Mesenchymal stem cell (in vitro differentiated cells and primary cell): ENCODE measurements at regions not wholly inside any gene's neighbourhood (a gene's known extent, or its start where the extent isn't known, plus 50 kb on each side); places are given as distances from the start of the nearest gene placed in this dataset.

ENCODE experiments used
- DNase-seq: peaks from one replicate; pipeline ENCODE4 v3.0.0-alpha.2; 2013
- H2AFZ ChIP-seq: one replicate; pipeline ENCODE4 v1.6.1; 2013; ENCODE audit warnings: low read depth, mild to moderate bottlenecking, control low read depth, inconsistent platforms, low read length, moderate library complexity
- H2AK5ac ChIP-seq: 2 replicates; pipeline ENCODE4 v1.6.1; 2013; ENCODE audit warnings: low read length, moderate library complexity, mild to moderate bottlenecking, inconsistent platforms; ENCODE audit not compliant: severe bottlenecking
- H2BK120ac ChIP-seq: one replicate; pipeline ENCODE4 v1.6.1; 2013; ENCODE audit warnings: low read depth, mild to moderate bottlenecking, inconsistent platforms, low read length, moderate library complexity
- H2BK12ac ChIP-seq, 2 experiments: one replicate each; pipeline ENCODE4 v1.6.1; 2013; ENCODE audit warnings: inconsistent platforms in 2 of 2, low read length in 2 of 2, mild to moderate bottlenecking in 2 of 2, moderate library complexity in 2 of 2, control low read depth in 1 of 2
- H2BK15ac ChIP-seq: one replicate; pipeline ENCODE4 v1.6.1; 2013; ENCODE audit warnings: mild to moderate bottlenecking, low read depth, inconsistent platforms; ENCODE audit not compliant: poor library complexity, severe bottlenecking
- H2BK5ac ChIP-seq: 2 replicates; pipeline ENCODE4 v1.6.1; 2013; ENCODE audit warnings: low read depth, mild to moderate bottlenecking, low read length, control low read depth, inconsistent platforms; ENCODE audit not compliant: poor library complexity, severe bottlenecking
- H3K14ac ChIP-seq, 2 experiments: one replicate each; pipeline ENCODE4 v1.6.1; 2013; ENCODE audit warnings: inconsistent platforms in 2 of 2, low read length in 2 of 2, control low read depth in 1 of 2, mild to moderate bottlenecking in 1 of 2, moderate library complexity in 1 of 2
- H3K18ac ChIP-seq, 2 experiments: one replicate each; pipeline ENCODE4 v1.6.1; 2013; ENCODE audit warnings: inconsistent platforms in 2 of 2, low read length in 2 of 2, control low read depth in 1 of 2, low read depth in 1 of 2, mild to moderate bottlenecking in 1 of 2
- H3K23ac ChIP-seq, 2 experiments: one replicate each; pipeline ENCODE4 v1.6.1; 2013; ENCODE audit warnings: inconsistent platforms in 2 of 2, low read length in 2 of 2, mild to moderate bottlenecking in 2 of 2, moderate library complexity in 2 of 2, control low read depth in 1 of 2
- H3K27ac ChIP-seq: 2 replicates; pipeline ENCODE4 v1.5.1; 2013; ENCODE audit warnings: mild to moderate bottlenecking, moderate library complexity, low read length, control low read depth, inconsistent platforms; ENCODE audit not compliant: poor library complexity, severe bottlenecking
- H3K27me3 ChIP-seq, 2 experiments: 2 replicates each; pipeline versions ENCODE4 v1.6.1 to v1.7.0; 2013; ENCODE audit warnings: low read length in 2 of 2, mild to moderate bottlenecking in 2 of 2, moderate library complexity in 2 of 2, control low read depth in 1 of 2, inconsistent platforms in 1 of 2; ENCODE audit not compliant: control insufficient read depth in 1 of 2, insufficient read depth in 1 of 2
- H3K36me3 ChIP-seq, 2 experiments: 2 replicates each; pipeline versions ENCODE4 v1.6.1 to v1.7.0; 2013; ENCODE audit warnings: low read length in 2 of 2, control low read depth in 1 of 2, inconsistent platforms in 1 of 2, low read depth in 1 of 2, mild to moderate bottlenecking in 1 of 2; ENCODE audit not compliant: insufficient read depth in 2 of 2, control insufficient read depth in 1 of 2
- H3K4ac ChIP-seq, 2 experiments: one replicate each; pipeline ENCODE4 v1.6.1; 2013; ENCODE audit warnings: inconsistent platforms in 2 of 2, low read length in 2 of 2, mild to moderate bottlenecking in 2 of 2, moderate library complexity in 2 of 2, control low read depth in 1 of 2, low read depth in 1 of 2
- H3K4me1 ChIP-seq: 2 replicates; pipeline ENCODE4 v1.6.1; 2013; ENCODE audit warnings: low read depth, low read length, control low read depth; ENCODE audit not compliant: control insufficient read depth, insufficient read depth
- H3K4me2 ChIP-seq: 2 replicates; pipeline ENCODE4 v1.6.1; 2013; ENCODE audit warnings: low read length, mild to moderate bottlenecking, inconsistent platforms; ENCODE audit not compliant: poor library complexity, severe bottlenecking
- H3K4me3 ChIP-seq, 2 experiments: 2 replicates each; pipeline versions ENCODE4 v1.5.1 to v1.7.0; 2013; ENCODE audit warnings: low read length in 2 of 2, mild to moderate bottlenecking in 2 of 2, control low read depth in 1 of 2, low read depth in 1 of 2; ENCODE audit not compliant: insufficient read depth in 1 of 2
- H3K79me1 ChIP-seq: replicated peaks from 2 replicates; pipeline ENCODE4 v1.6.1; 2013; ENCODE audit warnings: mild to moderate bottlenecking, control low read depth, low read length, inconsistent platforms; ENCODE audit not compliant: poor library complexity, severe bottlenecking
- H3K9ac ChIP-seq: 2 replicates; pipeline ENCODE4 v1.7.0; 2013; ENCODE audit warnings: mild to moderate bottlenecking, low read length, moderate library complexity
- H3K9me3 ChIP-seq: 2 replicates; pipeline ENCODE4 v1.7.0; 2013; ENCODE audit warnings: mild to moderate bottlenecking, low read length; ENCODE audit not compliant: control insufficient read depth
- H4K8ac ChIP-seq: one replicate; pipeline ENCODE4 v1.6.1; 2013; ENCODE audit warnings: inconsistent platforms, mild to moderate bottlenecking, low read length, moderate library complexity
- H4K91ac ChIP-seq: one replicate; pipeline ENCODE4 v1.6.1; 2013; ENCODE audit warnings: mild to moderate bottlenecking, low read length, inconsistent platforms
- WGBS: methylation state at CpG from one replicate; pipeline ENCODE4 v1.1.7; 2013; ENCODE audit warnings: mixed read lengths; 5-methylcytosine and 5-hydroxymethylcytosine counted together

GRCh38 chr11:25860677-25861450 lies 471.1 kb upstream of the ANO3 start:
- H3K9me3 ChIP-seq: no peaks in the 10 kb centered on the region
- H2AFZ ChIP-seq: no peak overlapping the region
- no peak overlapping the region for H2BK15ac ChIP-seq
- no peak overlapping the region for H4K91ac ChIP-seq
- H2BK12ac ChIP-seq: no peak overlapping the region
- no peak overlapping the region for H4K8ac ChIP-seq
- H3K9ac ChIP-seq: no peak overlapping the region
- H3K4me1 ChIP-seq: no peaks in the 10 kb centered on the region
- no peaks in the 10 kb centered on the region for H3K79me1 ChIP-seq
- H3K18ac ChIP-seq: no peak overlapping the region
- DNase-seq: peak; percentile 83
- H2BK5ac ChIP-seq: no peak overlapping the region
- H3K27ac ChIP-seq: no peak overlapping the region
- no peak overlapping the region for H3K4me3 ChIP-seq
- H3K4me2 ChIP-seq: no peak overlapping the region
- H3K4ac ChIP-seq: no peak overlapping the region
- H3K23ac ChIP-seq: no peak overlapping the region
- WGBS: 30% methylated on average over 1 of the region's 2 CpGs
- no peak overlapping the region for H2AK5ac ChIP-seq
- no peak overlapping the region for H2BK120ac ChIP-seq
- H3K36me3 ChIP-seq: no peaks in the 10 kb centered on the region
- H3K14ac ChIP-seq: no peak overlapping the region
- no peaks in the 10 kb centered on the region for H3K27me3 ChIP-seq

DNA sequence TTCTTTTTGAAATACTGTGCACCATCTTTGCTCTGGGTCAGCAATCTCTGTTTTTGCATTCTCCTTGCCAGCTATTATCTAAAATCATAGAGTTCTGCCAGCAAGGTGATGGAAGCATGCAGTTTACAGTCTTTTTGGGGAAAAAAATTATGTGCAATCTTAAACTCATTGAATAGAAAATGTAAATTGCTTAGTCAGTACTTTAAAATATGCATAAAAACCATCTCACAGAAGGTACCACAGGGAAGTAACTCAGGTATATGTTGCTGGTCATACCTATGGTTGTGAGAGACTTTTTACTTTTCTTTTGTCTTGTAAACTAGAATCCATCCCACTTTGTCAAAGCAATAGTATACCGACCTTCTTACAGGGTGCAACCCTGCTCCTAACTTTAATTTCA lies 469.8 kb upstream of the ANO3 start:
- 67% methylated on average over 1 of the region's 1 CpG for WGBS
- H3K4ac ChIP-seq: no peak overlapping the region
- no peak overlapping the region for H3K9ac ChIP-seq
- no peak overlapping the region for H2BK120ac ChIP-seq
- no peaks in the 10 kb centered on the region for H3K9me3 ChIP-seq
- H3K23ac ChIP-seq: no peak overlapping the region
- no peaks in the 10 kb centered on the region for H3K4me1 ChIP-seq
- no peak overlapping the region for H4K91ac ChIP-seq
- no peak overlapping the region for H3K18ac ChIP-seq
- H3K4me2 ChIP-seq: no peak overlapping the region
- H2BK15ac ChIP-seq: no peak overlapping the region
- no peak overlapping the region for H2BK12ac ChIP-seq
- no peaks in the 10 kb centered on the region for H3K79me1 ChIP-seq
- no peak overlapping the region for H3K14ac ChIP-seq
- no peak overlapping the region for H2AK5ac ChIP-seq
- H2BK5ac ChIP-seq: no peak overlapping the region
- H2AFZ ChIP-seq: no peak overlapping the region
- no peak overlapping the region for H3K27ac ChIP-seq
- H3K27me3 ChIP-seq: no peaks in the 10 kb centered on the region
- H4K8ac ChIP-seq: no peak overlapping the region
- H3K4me3 ChIP-seq: no peak overlapping the region
- no peak for DNase-seq
- H3K36me3 ChIP-seq: no peaks in the 10 kb centered on the region

DNA sequence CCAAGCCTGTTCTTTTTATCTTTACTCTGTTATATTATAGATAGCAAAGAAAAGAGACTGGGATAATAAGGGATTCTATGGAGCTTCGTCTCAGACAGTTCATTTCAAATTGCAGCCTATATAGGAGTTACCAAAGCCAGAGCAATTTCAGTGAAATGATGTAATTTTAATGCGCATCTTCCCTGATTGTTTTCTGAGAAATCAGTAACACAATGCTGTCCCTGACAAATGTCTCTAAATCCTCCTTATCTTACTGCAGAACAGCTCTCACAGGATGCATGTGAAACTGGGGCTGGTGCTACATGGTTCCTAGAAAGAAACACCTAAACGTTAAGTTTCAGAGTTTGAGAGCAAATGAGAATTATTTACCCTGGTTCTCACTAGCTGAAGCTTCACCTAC lies 467.9 kb upstream of the ANO3 start:
- no peaks in the 10 kb centered on the region for H3K27me3 ChIP-seq
- DNase-seq: no peak
- no peaks in the 10 kb centered on the region for H3K79me1 ChIP-seq
- no peak overlapping the region for H3K4ac ChIP-seq
- no peak overlapping the region for H3K9ac ChIP-seq
- no peak overlapping the region for H2AFZ ChIP-seq
- H3K4me1 ChIP-seq: no peaks in the 10 kb centered on the region
- H3K27ac ChIP-seq: no peak overlapping the region
- WGBS: 79% methylated on average over 2 of the region's 3 CpGs
- no peak overlapping the region for H3K4me3 ChIP-seq
- H2AK5ac ChIP-seq: no peak overlapping the region
- H2BK12ac ChIP-seq: no peak overlapping the region
- H2BK5ac ChIP-seq: no peak overlapping the region
- no peak overlapping the region for H3K18ac ChIP-seq
- H3K9me3 ChIP-seq: no peaks in the 10 kb centered on the region
- H3K23ac ChIP-seq: no peak overlapping the region
- no peak overlapping the region for H3K14ac ChIP-seq
- H4K8ac ChIP-seq: no peak overlapping the region
- no peak overlapping the region for H3K4me2 ChIP-seq
- no peaks in the 10 kb centered on the region for H3K36me3 ChIP-seq
- no peak overlapping the region for H2BK15ac ChIP-seq
- H2BK120ac ChIP-seq: no peak overlapping the region
- no peak overlapping the region for H4K91ac ChIP-seq

DNA sequence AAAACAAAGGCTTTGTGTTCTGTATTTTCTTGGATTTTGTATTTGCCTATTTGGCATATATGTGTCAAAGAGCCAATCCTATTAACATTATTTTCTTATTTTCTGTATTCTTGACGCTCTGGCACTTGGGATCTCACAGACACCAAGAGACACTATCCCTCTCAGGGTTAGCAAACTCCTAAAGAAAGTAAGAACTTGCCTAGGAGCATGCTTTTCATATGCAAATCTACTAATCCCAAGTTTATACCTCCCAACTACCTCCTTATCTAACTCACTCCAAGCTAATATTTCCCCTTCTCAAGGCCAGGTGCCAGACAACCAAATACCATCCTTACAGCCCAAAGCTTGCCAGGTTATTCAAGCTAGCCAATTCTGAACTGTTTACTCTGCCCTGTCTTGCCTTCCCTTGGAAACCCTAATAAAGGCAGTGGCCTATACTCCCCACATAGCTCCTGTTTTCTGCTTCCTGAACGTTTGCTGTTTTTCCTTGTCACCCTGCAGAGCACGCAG lies 455.4 kb upstream of the ANO3 start:
- no peak overlapping the region for H3K4ac ChIP-seq
- H4K8ac ChIP-seq: no peak overlapping the region
- no peak overlapping the region for H3K23ac ChIP-seq
- no peak overlapping the region for H2AFZ ChIP-seq
- H3K14ac ChIP-seq: no peak overlapping the region
- no peak overlapping the region for H2BK15ac ChIP-seq
- no peaks in the 10 kb centered on the region for H3K4me1 ChIP-seq
- H3K27me3 ChIP-seq: no peaks in the 10 kb centered on the region
- H3K36me3 ChIP-seq: no peaks in the 10 kb centered on the region
- no peak overlapping the region for H3K9ac ChIP-seq
- H3K4me3 ChIP-seq: no peak overlapping the region
- peaks cover 4% of the 10 kb centered on the region for H3K9me3 ChIP-seq
- no peak overlapping the region for H4K91ac ChIP-seq
- no peak overlapping the region for H2BK5ac ChIP-seq
- H2BK12ac ChIP-seq: no peak overlapping the region
- H3K4me2 ChIP-seq: no peak overlapping the region
- 66% methylated on average over 3 of the region's 3 CpGs for WGBS
- H2AK5ac ChIP-seq: no peak overlapping the region
- H3K79me1 ChIP-seq: no peaks in the 10 kb centered on the region
- no peak overlapping the region for H3K18ac ChIP-seq
- no peak overlapping the region for H3K27ac ChIP-seq
- H2BK120ac ChIP-seq: no peak overlapping the region
- DNase-seq: no peak
